HUDEP-2 (cell line): ENCODE measurements at regions not wholly inside any gene's neighbourhood (a gene's known extent, or its start where the extent isn't known, plus 50 kb on each side); places are given as distances from the start of the nearest gene placed in this dataset.
"Not testable (repeated sequence)": the region's sequence is repeated elsewhere in the genome, so short reads cannot be mapped to it uniquely, and the experiment has no call there.

Experiments used
- DNase-seq, 76 experiments: peaks; one replicate each; lab custom pipeline; 2025; ENCODE audit not compliant: unreplicated experiment in 76 of 76; lab: John Stamatoyannopoulos, UW

DNA sequence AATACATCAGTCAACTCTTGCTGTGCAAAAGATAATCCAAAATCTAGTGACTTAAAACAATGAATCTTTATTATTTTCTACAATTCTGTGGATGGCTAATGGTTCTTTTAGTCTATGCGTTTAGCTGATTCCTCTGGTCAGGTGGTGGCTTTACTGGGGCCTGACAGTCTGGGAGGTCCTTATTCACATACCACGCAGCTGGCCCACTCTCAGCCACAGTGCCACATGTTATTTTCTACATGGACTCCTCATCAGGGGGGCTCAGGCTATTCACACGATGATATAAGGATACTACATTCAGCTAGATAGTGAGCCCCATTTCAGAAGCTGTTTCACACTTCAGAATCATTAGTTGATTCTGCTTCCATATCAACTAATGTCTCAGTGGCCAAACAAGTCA lies 287.5 kb upstream of the MGAT4C start:
- DNase-seq = no peak

DNA sequence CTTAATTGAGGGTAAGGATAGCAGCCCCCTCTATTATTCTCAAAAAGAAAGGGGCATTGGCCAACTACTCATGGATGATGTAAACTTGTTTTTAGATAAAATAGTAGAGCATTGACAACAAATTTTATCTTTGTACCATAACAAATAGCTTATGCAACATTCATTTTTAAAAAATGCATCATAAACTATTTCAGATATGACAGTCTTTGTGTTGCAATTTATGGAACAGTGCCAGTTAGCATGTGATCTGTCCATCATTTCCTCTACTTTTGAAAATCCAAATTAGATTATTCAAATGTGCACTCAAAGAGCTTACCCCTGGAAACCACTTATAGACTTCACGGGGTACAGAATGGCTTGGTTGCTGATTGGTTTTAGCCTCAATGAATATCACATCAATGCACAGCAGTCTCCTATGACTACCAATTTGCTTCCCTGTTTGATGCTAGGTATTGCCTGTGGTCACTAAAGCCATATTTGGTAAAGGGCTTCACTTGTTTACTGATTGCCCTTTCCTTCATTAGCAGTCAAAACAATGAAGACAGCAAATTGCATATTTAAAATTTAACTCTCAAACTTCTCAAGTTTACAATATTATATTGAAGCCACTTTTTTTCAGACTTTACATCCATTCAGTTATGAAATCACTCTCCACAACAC lies 274.9 kb upstream of the MGAT4C start:
- DNase-seq = no peak

- DNase-seq = no peak
Observed at GRCh38 chr12:86526060-86526595, 269.9 kb upstream of the MGAT4C start.

- no peak for DNase-seq
Observed at GRCh38 chr12:86523844-86524243, 267.7 kb upstream of the MGAT4C start.

GRCh38 chr12:86521870-86522269 lies 265.7 kb upstream of the MGAT4C start:
- no peak for DNase-seq

- no peak for DNase-seq
Observed at GRCh38 chr12:86513226-86513625, 257.0 kb upstream of the MGAT4C start.

DNA sequence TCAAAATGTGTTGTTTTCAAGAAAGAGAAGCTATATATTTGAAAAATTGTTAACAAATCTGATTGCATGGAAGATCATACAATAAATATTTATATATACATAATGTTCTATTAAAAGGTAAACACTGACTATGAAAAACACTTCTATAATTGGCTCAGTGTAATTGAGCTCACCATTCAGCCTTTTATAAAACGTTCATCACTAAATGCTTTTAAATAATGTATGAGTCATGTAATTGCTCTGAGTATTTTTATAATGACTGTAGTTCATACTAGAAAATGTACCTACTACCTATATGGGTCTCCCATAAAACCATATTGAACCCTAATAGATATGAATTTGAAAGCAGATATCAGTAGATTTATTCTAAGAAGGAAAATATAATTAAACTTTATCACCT lies 240.4 kb upstream of the MGAT4C start:
- no peak for DNase-seq

DNA sequence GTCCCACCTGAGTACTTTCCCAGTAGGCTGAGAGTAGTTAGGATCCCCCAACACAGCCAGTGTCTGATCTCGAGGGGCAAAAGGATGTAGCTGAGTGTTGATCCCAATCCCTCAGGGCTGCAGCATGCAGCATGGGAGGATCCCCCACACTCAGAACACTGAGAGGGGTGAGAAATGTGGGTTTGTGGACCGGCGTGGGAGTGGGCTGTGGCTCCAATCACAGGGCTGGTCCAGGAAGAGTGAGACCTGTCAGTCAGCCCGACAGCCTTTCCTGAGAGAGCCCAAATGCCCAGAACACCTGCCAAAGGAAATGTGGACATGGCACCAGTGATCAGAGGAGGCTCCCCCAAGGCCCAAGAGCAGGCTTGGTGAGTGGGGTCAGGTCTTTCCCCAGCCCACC lies 228.3 kb upstream of the MGAT4C start:
- no peak for DNase-seq

GRCh38 chr12:86473231-86473630 lies 217.0 kb upstream of the MGAT4C start:
- DNase-seq = no peak

- DNase-seq = no peak
Observed at GRCh38 chr12:86456776-86457175, 200.6 kb upstream of the MGAT4C start.

GRCh38 chr12:86456241-86456640 lies 200.1 kb upstream of the MGAT4C start:
- DNase-seq = no peak

DNA sequence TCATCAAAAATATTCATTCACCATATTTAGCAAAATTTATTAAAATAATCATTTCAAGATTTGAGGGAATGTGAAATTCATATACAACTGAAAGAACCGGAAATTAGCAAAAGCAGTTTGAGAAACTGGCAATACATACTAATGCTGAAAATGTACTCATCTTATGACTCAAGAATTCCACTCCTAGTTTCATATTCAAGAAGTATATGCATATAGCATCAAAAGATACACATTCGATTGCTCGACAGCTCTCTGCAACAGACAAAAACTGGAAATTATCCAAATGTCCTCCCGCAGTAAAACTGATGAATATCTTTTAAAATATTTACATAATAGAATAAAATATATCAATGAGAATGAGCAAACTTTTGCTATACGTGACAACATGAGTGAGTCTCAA lies 189.2 kb upstream of the MGAT4C start:
- DNase-seq = no peak

DNA sequence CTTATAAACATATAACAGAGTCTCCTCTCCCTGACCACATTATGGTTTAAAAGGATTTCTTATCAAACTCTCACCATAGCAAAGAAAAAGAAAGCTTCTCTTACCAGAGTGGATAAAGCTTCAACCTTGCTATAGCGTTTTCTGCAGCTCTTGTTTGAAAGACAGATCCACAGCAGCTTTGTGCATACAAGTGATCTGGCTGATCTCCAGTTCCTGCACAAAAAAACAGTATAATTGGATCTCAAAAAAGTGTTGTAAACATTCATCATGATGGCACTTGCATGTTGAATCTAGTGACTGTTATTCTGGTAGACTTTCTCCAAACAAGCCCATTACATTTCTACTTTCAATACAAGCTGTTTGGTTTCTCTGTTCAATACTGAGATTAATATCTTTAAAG lies 178.9 kb upstream of the MGAT4C start:
- no peak for DNase-seq

GRCh38 chr12:86429824-86430223 lies 173.6 kb upstream of the MGAT4C start:
- DNase-seq = no peak

GRCh38 chr12:86421333-86421732 lies 165.1 kb upstream of the MGAT4C start:
- DNase-seq = no peak

DNA sequence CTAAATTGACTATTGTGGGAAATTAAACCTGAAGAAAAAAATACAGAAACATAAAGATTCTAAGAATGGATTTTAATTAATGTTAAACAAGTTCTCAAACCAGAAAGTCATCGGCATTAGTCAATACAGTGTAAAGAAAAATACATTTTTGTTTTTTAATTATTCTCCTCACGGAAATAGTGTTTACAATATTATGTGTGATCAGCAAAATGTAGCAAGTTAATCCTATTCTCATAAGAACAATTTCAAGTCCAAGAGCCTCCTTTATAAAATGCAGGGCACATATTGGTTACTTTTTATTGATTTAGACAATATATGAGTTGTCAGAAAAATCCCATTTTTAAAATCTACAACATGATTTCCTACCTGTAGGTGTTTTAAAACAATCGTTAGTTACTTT lies 158.0 kb upstream of the MGAT4C start:
- DNase-seq = no peak

- no peak for DNase-seq
Observed at GRCh38 chr12:86411710-86412109, 155.5 kb upstream of the MGAT4C start.

- DNase-seq = no peak
Observed at GRCh38 chr12:86407620-86408208, 151.5 kb upstream of the MGAT4C start.

DNA sequence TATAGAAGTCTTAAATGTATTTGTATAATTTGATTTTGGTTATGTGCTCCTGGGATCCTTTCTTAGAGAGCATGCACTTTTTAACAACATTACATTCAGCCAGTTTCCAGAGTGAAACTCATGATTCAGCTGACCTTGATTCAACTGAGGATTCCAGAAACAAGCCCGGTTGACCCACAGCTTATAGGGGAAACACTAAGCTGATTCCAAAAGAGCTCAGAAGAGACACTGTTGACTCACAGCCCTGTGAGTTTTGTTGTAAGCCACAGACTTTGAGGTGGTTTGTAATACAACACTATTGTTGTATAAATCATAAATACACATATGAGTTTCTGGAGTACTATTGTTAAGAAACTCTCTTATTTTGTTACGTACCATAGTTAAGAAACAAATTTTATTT lies 133.8 kb upstream of the MGAT4C start:
- no peak for DNase-seq

GRCh38 chr12:86387591-86388145 lies 131.5 kb upstream of the MGAT4C start:
- DNase-seq = no peak

GRCh38 chr12:86383759-86384158 lies 127.6 kb upstream of the MGAT4C start:
- DNase-seq = not testable (repeated sequence)

GRCh38 chr12:86379337-86379736 lies 123.1 kb upstream of the MGAT4C start:
- DNase-seq = no peak
